ENCODE measurements at regions not wholly inside any gene's neighbourhood (a gene's known extent, or its start where the extent isn't known, plus 50 kb on each side); places are given as distances from the start of the nearest gene placed in this dataset.

GRCh38 chr17:54678158-54678557, 222.5 kb upstream of the TOM1L1 start:
- TF ChIP-seq, protein P1, sequence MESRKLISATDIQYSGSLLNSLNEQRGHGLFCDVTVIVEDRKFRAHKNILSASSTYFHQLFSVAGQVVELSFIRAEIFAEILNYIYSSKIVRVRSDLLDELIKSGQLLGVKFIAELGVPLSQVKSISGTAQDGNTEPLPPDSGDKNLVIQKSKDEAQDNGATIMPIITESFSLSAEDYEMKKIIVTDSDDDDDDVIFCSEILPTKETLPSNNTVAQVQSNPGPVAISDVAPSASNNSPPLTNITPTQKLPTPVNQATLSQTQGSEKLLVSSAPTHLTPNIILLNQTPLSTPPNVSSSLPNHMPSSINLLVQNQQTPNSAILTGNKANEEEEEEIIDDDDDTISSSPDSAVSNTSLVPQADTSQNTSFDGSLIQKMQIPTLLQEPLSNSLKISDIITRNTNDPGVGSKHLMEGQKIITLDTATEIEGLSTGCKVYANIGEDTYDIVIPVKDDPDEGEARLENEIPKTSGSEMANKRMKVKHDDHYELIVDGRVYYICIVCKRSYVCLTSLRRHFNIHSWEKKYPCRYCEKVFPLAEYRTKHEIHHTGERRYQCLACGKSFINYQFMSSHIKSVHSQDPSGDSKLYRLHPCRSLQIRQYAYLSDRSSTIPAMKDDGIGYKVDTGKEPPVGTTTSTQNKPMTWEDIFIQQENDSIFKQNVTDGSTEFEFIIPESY (CRISPR knock-in tag; IDR thresholded peaks at IDR 0.05): no peak
- no peak for TF ChIP-seq EZH2 (conservative IDR thresholded peaks at IDR 0.05; ENCODE audit: low read depth, low read length)
